Activated CD8-positive, alpha-beta memory T cell treated with anti-CD3 and anti-CD28 coated beads, Interleukin-2, amount 10 ng/mL, durations not matched to agents 7 days and 5 days (primary cell): ENCODE measurements at regions not wholly inside any gene's neighbourhood (a gene's known extent, or its start where the extent isn't known, plus 50 kb on each side); places are given as distances from the start of the nearest gene placed in this dataset.
"Not testable (repeated sequence)": the region's sequence is repeated elsewhere in the genome, so short reads cannot be mapped to it uniquely, and the experiment has no call there.

Experiments used
- ATAC-seq: fragments of 150-1000 bp; cut with Tn5 transposase; one replicate; pipeline ENCODE4 v1.10.0; 2021; ENCODE audit warnings: moderate library complexity
- CTCF ChIA-PET: fragments of 350-600 bp; sonication (Branson Sonifier 250); formaldehyde crosslinking; loops from one replicate; lab custom pipeline; 2021; ENCODE audit warnings: antibody characterized with exemption; lab: Charles Lee
- DNase-seq: peaks from one replicate; pipeline ENCODE4 v3.0.0-alpha.2; 2020
- H3K27ac Mint-ChIP-seq: one replicate; pipeline ENCODE4 v1.8.0; 2021; ENCODE audit warnings: mild to moderate bottlenecking, mixed read lengths
- H3K27me3 Mint-ChIP-seq: one replicate; pipeline ENCODE4 v1.8.0; 2021; ENCODE audit warnings: mixed read lengths
- H3K36me3 Mint-ChIP-seq: one replicate; pipeline ENCODE4 v1.8.0; 2021; ENCODE audit warnings: mild to moderate bottlenecking, mixed read lengths
- H3K4me1 Mint-ChIP-seq: one replicate; pipeline ENCODE4 v1.8.0; 2021; ENCODE audit warnings: mixed read lengths
- H3K4me3 Mint-ChIP-seq: one replicate; pipeline ENCODE4 v1.8.0; 2021; ENCODE audit warnings: mild to moderate bottlenecking, moderate library complexity, mixed read lengths
- H3K9me3 Mint-ChIP-seq: one replicate; pipeline ENCODE4 v1.8.0; 2022; ENCODE audit warnings: low read depth, mixed read lengths

GRCh38 chr2:175679728-175680127 is 322.3 kb downstream of the LNPK start:
- ATAC-seq (no peak), DNase-seq (no peak)
- H3K4me3 Mint-ChIP-seq, result no peak overlapping the region
- H3K36me3 Mint-ChIP-seq, result no peaks in the 10 kb centered on the region
- H3K27me3 Mint-ChIP-seq, result peaks cover 14% of the 10 kb centered on the region
- CTCF ChIA-PET, result interaction anchor here (1.0 kb wide), 1 partner anchor 10 kb away, joined by 3 read pairs; no protein-coding TSS in a partner anchor
- H3K27ac Mint-ChIP-seq, result no peak overlapping the region
- no peaks in the 10 kb centered on the region for H3K9me3 Mint-ChIP-seq
- no peaks in the 10 kb centered on the region for H3K4me1 Mint-ChIP-seq

GRCh38 chr2:175679231-175679630 is 322.8 kb downstream of the LNPK start:
- no peak for DNase-seq
- no peak overlapping the region for H3K27ac Mint-ChIP-seq
- H3K36me3 Mint-ChIP-seq, result no peaks in the 10 kb centered on the region
- ATAC-seq, result no peak
- no peak overlapping the region for H3K4me3 Mint-ChIP-seq
- peaks cover 13% of the 10 kb centered on the region for H3K27me3 Mint-ChIP-seq
- H3K4me1 Mint-ChIP-seq, result no peaks in the 10 kb centered on the region
- CTCF ChIA-PET, result interaction anchor here (0.8 kb wide), 1 partner anchor 11 kb away, joined by 3 read pairs; no protein-coding TSS in a partner anchor
- H3K9me3 Mint-ChIP-seq, result no peaks in the 10 kb centered on the region

- Mint-ChIP-seq H3K9me3 (no peaks in the 10 kb centered on the region), H3K4me3 (no peak overlapping the region), H3K36me3 (no peaks in the 10 kb centered on the region), H3K27me3 (peaks cover 8% of the 10 kb centered on the region), H3K4me1 (no peaks in the 10 kb centered on the region), H3K27ac (no peak overlapping the region)
- no peak for ATAC-seq
- no peak for DNase-seq
- CTCF ChIA-PET, result no interaction called here
Measured at GRCh38 chr2:175677880-175678279, 324.2 kb downstream of the LNPK start.

GRCh38 chr2:175676813-175677212 is 325.3 kb downstream of the LNPK start:
- ATAC-seq (no peak), DNase-seq (no peak)

GRCh38 chr2:175668804-175669203 is 333.3 kb downstream of the LNPK start:
- H3K4me3 Mint-ChIP-seq, H3K27me3 Mint-ChIP-seq, DNase-seq, H3K9me3 Mint-ChIP-seq, H3K27ac Mint-ChIP-seq, ATAC-seq, H3K36me3 Mint-ChIP-seq, CTCF ChIA-PET, H3K4me1 Mint-ChIP-seq: not testable (repeated sequence)

More at GRCh38 chr2:175676813-175677212, 325.3 kb downstream of the LNPK start:
- Mint-ChIP-seq H3K9me3 (no peaks in the 10 kb centered on the region), H3K36me3 (no peaks in the 10 kb centered on the region), H3K4me1 (no peaks in the 10 kb centered on the region), H3K4me3 (no peak overlapping the region), H3K27me3 (peaks cover 7% of the 10 kb centered on the region), H3K27ac (no peak overlapping the region)
- CTCF ChIA-PET, result no interaction called here

GRCh38 chr2:175662335-175662734 is 339.7 kb downstream of the LNPK start:
- CTCF ChIA-PET, result no interaction called here
- Mint-ChIP-seq H3K4me1 (no peaks in the 10 kb centered on the region), H3K27me3 (peaks cover 4% of the 10 kb centered on the region), H3K27ac (no peak overlapping the region), H3K4me3 (no peak overlapping the region), H3K9me3 (no peaks in the 10 kb centered on the region), H3K36me3 (no peaks in the 10 kb centered on the region)
- no peak for ATAC-seq
- no peak for DNase-seq

- H3K4me1 Mint-ChIP-seq, result no peaks in the 10 kb centered on the region
- no peak overlapping the region for H3K4me3 Mint-ChIP-seq
- no peaks in the 10 kb centered on the region for H3K9me3 Mint-ChIP-seq
- DNase-seq (no peak), ATAC-seq (no peak)
- CTCF ChIA-PET, result no interaction called here
- no peaks in the 10 kb centered on the region for H3K36me3 Mint-ChIP-seq
- H3K27ac Mint-ChIP-seq, result no peak overlapping the region
- H3K27me3 Mint-ChIP-seq, result no peaks in the 10 kb centered on the region
Measured at GRCh38 chr2:175648577-175649063, 353.4 kb downstream of the LNPK start.

GRCh38 chr2:175647058-175647457 is 355.0 kb downstream of the LNPK start:
- no peaks in the 10 kb centered on the region for H3K27me3 Mint-ChIP-seq
- H3K9me3 Mint-ChIP-seq, result no peaks in the 10 kb centered on the region
- no peak overlapping the region for H3K27ac Mint-ChIP-seq
- DNase-seq, result no peak
- ATAC-seq, result no peak
- no peak overlapping the region for H3K4me3 Mint-ChIP-seq
- H3K36me3 Mint-ChIP-seq, result no peaks in the 10 kb centered on the region
- CTCF ChIA-PET, result no interaction called here
- no peaks in the 10 kb centered on the region for H3K4me1 Mint-ChIP-seq

GRCh38 chr2:175640655-175641054 is 361.4 kb downstream of the LNPK start:
- H3K27me3 Mint-ChIP-seq, result peaks cover 3% of the 10 kb centered on the region
- no peaks in the 10 kb centered on the region for H3K4me1 Mint-ChIP-seq
- CTCF ChIA-PET, result no interaction called here
- H3K36me3 Mint-ChIP-seq, result no peaks in the 10 kb centered on the region
- no peak overlapping the region for H3K4me3 Mint-ChIP-seq
- no peak for ATAC-seq
- DNase-seq, result no peak
- H3K27ac Mint-ChIP-seq, result no peak overlapping the region
- H3K9me3 Mint-ChIP-seq, result no peaks in the 10 kb centered on the region

GRCh38 chr2:175633227-175633626 is 368.8 kb downstream of the LNPK start:
- no peak overlapping the region for H3K27ac Mint-ChIP-seq
- no peak overlapping the region for H3K4me3 Mint-ChIP-seq
- no peak for ATAC-seq
- H3K36me3 Mint-ChIP-seq, result no peaks in the 10 kb centered on the region
- CTCF ChIA-PET, result no interaction called here
- H3K27me3 Mint-ChIP-seq, result peaks cover 10% of the 10 kb centered on the region
- no peaks in the 10 kb centered on the region for H3K4me1 Mint-ChIP-seq
- no peaks in the 10 kb centered on the region for H3K9me3 Mint-ChIP-seq
- DNase-seq, result no peak

GRCh38 chr2:175631245-175631623 is 370.8 kb downstream of the LNPK start:
- CTCF ChIA-PET, result no interaction called here
- Mint-ChIP-seq H3K4me1 (no peaks in the 10 kb centered on the region), H3K4me3 (no peak overlapping the region), H3K27ac (no peak overlapping the region), H3K27me3 (peaks cover 10% of the 10 kb centered on the region), H3K9me3 (no peaks in the 10 kb centered on the region), H3K36me3 (no peaks in the 10 kb centered on the region)
- DNase-seq, result no peak
- no peak for ATAC-seq

- CTCF ChIA-PET, result interaction anchor here (0.6 kb wide), 1 partner anchor 60 kb away, joined by 3 read pairs; no protein-coding TSS in a partner anchor
- H3K36me3 Mint-ChIP-seq, result no peaks in the 10 kb centered on the region
Measured at GRCh38 chr2:175630280-175631244, 371.5 kb downstream of the LNPK start.

GRCh38 chr2:175628243-175628642 is 373.8 kb downstream of the LNPK start:
- ATAC-seq (no peak), DNase-seq (no peak)
- Mint-ChIP-seq H3K36me3 (no peaks in the 10 kb centered on the region), H3K4me1 (no peaks in the 10 kb centered on the region), H3K27me3 (peaks cover 2% of the 10 kb centered on the region), H3K27ac (no peak overlapping the region), H3K9me3 (no peaks in the 10 kb centered on the region), H3K4me3 (no peak overlapping the region)
- CTCF ChIA-PET, result no interaction called here

More at GRCh38 chr2:175630280-175631244, 371.5 kb downstream of the LNPK start:
- ATAC-seq (no peak), DNase-seq (no peak)
- Mint-ChIP-seq H3K9me3 (no peaks in the 10 kb centered on the region), H3K27me3 (peaks cover 10% of the 10 kb centered on the region), H3K4me3 (no peak overlapping the region), H3K4me1 (no peaks in the 10 kb centered on the region), H3K27ac (no peak overlapping the region)

GRCh38 chr2:175627405-175627804 is 374.7 kb downstream of the LNPK start:
- Mint-ChIP-seq H3K4me1 (no peaks in the 10 kb centered on the region), H3K9me3 (no peaks in the 10 kb centered on the region), H3K36me3 (no peaks in the 10 kb centered on the region), H3K27me3 (peaks cover 2% of the 10 kb centered on the region), H3K27ac (no peak overlapping the region), H3K4me3 (no peak overlapping the region)
- CTCF ChIA-PET, result no interaction called here
- ATAC-seq (no peak), DNase-seq (no peak)
